ENCODE measurements at regions not wholly inside any gene's neighbourhood (a gene's known extent, or its start where the extent isn't known, plus 50 kb on each side); places are given as distances from the start of the nearest gene placed in this dataset.

DNA sequence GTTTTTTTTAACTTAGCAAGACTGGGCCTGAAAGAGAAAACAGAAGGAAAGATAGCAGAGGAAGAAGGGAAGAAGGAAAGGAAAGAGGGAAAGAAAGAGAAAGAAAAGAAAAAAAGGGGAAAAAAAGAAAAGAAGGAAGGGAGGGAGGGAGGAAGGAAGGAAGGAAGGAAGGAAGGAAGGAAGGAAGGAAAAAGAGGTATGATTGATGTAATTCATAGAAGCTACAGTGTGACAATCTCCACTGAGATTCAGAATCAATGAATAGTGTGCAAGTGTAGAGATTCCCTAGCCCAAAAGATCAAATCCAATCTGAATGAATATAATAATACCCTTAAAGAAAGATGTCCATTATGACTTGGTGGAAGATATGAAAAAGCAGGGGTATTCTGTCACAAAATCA is 126.9 kb upstream of the DNAJC10 start:
- DNase-seq (ENCODE audit: low spot score) (no peak), ATAC-seq (no peak)
- no peaks in the 10 kb centered on the region for H3F3A ChIP-seq (replicated peaks; ENCODE audit: low read depth)
- peaks cover 37% of the 10 kb centered on the region for H3K4me1 ChIP-seq (ENCODE audit: insufficient read depth)
- no peak overlapping the region for H2AFZ ChIP-seq
- no peak for TF ChIP-seq POLR2AphosphoS5 (IDR thresholded peaks at IDR 0.05; ENCODE audit: low read depth)
- TF ChIP-seq JUNB (IDR thresholded peaks at IDR 0.05; ENCODE audit: unreplicated experiment), result no peak
- TF ChIP-seq, protein P1, sequence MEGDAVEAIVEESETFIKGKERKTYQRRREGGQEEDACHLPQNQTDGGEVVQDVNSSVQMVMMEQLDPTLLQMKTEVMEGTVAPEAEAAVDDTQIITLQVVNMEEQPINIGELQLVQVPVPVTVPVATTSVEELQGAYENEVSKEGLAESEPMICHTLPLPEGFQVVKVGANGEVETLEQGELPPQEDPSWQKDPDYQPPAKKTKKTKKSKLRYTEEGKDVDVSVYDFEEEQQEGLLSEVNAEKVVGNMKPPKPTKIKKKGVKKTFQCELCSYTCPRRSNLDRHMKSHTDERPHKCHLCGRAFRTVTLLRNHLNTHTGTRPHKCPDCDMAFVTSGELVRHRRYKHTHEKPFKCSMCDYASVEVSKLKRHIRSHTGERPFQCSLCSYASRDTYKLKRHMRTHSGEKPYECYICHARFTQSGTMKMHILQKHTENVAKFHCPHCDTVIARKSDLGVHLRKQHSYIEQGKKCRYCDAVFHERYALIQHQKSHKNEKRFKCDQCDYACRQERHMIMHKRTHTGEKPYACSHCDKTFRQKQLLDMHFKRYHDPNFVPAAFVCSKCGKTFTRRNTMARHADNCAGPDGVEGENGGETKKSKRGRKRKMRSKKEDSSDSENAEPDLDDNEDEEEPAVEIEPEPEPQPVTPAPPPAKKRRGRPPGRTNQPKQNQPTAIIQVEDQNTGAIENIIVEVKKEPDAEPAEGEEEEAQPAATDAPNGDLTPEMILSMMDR (conservative IDR thresholded peaks at IDR 0.05; ENCODE audit: low read depth in 2 of 2), result no peak
- TF ChIP-seq, protein P2, sequence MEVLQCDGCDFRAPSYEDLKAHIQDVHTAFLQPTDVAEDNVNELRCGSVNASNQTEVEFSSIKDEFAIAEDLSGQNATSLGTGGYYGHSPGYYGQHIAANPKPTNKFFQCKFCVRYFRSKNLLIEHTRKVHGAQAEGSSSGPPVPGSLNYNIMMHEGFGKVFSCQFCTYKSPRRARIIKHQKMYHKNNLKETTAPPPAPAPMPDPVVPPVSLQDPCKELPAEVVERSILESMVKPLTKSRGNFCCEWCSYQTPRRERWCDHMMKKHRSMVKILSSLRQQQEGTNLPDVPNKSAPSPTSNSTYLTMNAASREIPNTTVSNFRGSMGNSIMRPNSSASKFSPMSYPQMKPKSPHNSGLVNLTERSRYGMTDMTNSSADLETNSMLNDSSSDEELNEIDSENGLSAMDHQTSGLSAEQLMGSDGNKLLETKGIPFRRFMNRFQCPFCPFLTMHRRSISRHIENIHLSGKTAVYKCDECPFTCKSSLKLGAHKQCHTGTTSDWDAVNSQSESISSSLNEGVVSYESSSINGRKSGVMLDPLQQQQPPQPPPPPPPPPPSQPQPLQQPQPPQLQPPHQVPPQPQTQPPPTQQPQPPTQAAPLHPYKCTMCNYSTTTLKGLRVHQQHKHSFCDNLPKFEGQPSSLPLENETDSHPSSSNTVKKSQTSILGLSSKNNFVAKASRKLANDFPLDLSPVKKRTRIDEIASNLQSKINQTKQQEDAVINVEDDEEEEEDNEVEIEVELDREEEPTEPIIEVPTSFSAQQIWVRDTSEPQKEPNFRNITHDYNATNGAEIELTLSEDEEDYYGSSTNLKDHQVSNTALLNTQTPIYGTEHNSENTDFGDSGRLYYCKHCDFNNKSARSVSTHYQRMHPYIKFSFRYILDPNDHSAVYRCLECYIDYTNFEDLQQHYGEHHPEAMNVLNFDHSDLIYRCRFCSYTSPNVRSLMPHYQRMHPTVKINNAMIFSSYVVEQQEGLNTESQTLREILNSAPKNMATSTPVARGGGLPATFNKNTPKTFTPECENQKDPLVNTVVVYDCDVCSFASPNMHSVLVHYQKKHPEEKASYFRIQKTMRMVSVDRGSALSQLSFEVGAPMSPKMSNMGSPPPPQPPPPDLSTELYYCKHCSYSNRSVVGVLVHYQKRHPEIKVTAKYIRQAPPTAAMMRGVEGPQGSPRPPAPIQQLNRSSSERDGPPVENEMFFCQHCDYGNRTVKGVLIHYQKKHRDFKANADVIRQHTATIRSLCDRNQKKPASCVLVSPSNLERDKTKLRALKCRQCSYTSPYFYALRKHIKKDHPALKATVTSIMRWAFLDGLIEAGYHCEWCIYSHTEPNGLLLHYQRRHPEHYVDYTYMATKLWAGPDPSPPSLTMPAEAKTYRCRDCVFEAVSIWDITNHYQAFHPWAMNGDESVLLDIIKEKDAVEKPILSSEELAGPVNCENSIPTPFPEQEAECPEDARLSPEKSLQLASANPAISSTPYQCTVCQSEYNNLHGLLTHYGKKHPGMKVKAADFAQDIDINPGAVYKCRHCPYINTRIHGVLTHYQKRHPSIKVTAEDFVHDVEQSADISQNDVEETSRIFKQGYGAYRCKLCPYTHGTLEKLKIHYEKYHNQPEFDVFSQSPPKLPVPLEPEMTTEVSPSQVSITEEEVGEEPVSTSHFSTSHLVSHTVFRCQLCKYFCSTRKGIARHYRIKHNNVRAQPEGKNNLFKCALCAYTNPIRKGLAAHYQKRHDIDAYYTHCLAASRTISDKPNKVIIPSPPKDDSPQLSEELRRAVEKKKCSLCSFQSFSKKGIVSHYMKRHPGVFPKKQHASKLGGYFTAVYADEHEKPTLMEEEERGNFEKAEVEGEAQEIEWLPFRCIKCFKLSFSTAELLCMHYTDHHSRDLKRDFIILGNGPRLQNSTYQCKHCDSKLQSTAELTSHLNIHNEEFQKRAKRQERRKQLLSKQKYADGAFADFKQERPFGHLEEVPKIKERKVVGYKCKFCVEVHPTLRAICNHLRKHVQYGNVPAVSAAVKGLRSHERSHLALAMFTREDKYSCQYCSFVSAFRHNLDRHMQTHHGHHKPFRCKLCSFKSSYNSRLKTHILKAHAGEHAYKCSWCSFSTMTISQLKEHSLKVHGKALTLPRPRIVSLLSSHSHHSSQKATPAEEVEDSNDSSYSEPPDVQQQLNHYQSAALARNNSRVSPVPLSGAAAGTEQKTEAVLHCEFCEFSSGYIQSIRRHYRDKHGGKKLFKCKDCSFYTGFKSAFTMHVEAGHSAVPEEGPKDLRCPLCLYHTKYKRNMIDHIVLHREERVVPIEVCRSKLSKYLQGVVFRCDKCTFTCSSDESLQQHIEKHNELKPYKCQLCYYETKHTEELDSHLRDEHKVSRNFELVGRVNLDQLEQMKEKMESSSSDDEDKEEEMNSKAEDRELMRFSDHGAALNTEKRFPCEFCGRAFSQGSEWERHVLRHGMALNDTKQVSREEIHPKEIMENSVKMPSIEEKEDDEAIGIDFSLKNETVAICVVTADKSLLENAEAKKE (CRISPR knock-in tag; IDR thresholded peaks at IDR 0.05), result no peak
- TF ChIP-seq, protein P3, sequence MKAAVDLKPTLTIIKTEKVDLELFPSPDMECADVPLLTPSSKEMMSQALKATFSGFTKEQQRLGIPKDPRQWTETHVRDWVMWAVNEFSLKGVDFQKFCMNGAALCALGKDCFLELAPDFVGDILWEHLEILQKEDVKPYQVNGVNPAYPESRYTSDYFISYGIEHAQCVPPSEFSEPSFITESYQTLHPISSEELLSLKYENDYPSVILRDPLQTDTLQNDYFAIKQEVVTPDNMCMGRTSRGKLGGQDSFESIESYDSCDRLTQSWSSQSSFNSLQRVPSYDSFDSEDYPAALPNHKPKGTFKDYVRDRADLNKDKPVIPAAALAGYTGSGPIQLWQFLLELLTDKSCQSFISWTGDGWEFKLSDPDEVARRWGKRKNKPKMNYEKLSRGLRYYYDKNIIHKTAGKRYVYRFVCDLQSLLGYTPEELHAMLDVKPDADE (IDR thresholded peaks at IDR 0.05), result no peak
- TF ChIP-seq, protein P4, sequence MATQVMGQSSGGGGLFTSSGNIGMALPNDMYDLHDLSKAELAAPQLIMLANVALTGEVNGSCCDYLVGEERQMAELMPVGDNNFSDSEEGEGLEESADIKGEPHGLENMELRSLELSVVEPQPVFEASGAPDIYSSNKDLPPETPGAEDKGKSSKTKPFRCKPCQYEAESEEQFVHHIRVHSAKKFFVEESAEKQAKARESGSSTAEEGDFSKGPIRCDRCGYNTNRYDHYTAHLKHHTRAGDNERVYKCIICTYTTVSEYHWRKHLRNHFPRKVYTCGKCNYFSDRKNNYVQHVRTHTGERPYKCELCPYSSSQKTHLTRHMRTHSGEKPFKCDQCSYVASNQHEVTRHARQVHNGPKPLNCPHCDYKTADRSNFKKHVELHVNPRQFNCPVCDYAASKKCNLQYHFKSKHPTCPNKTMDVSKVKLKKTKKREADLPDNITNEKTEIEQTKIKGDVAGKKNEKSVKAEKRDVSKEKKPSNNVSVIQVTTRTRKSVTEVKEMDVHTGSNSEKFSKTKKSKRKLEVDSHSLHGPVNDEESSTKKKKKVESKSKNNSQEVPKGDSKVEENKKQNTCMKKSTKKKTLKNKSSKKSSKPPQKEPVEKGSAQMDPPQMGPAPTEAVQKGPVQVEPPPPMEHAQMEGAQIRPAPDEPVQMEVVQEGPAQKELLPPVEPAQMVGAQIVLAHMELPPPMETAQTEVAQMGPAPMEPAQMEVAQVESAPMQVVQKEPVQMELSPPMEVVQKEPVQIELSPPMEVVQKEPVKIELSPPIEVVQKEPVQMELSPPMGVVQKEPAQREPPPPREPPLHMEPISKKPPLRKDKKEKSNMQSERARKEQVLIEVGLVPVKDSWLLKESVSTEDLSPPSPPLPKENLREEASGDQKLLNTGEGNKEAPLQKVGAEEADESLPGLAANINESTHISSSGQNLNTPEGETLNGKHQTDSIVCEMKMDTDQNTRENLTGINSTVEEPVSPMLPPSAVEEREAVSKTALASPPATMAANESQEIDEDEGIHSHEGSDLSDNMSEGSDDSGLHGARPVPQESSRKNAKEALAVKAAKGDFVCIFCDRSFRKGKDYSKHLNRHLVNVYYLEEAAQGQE (IDR thresholded peaks at IDR 0.05; ENCODE audit: unreplicated experiment), result no peak
- TF ChIP-seq EZH2phosphoT487 (IDR thresholded peaks at IDR 0.05; ENCODE audit: unreplicated experiment), result no peak
- no peak for TF ChIP-seq ZNF331 (CRISPR knock-in tag; IDR thresholded peaks at IDR 0.05; ENCODE audit: low read depth)
- no peak for TF ChIP-seq STAT1 (IDR thresholded peaks at IDR 0.05; ENCODE audit: unreplicated experiment)
- no peak for TF ChIP-seq CREB1 (CRISPR knock-in tag; IDR thresholded peaks at IDR 0.05; ENCODE audit: low read depth)
- no peak for TF ChIP-seq ZNF114 (CRISPR knock-in tag; IDR thresholded peaks at IDR 0.05)
- no peak for TF ChIP-seq NANOG (IDR thresholded peaks at IDR 0.05; ENCODE audit: borderline replicate concordance)
- TF ChIP-seq EZH2 (IDR thresholded peaks at IDR 0.05; ENCODE audit: low read depth, unreplicated experiment), result no peak
- Mint-ChIP-seq H3K4me1 (peaks cover 49% of the 10 kb centered on the region), H3K36me3 (ENCODE audit: low read depth) (no peaks in the 10 kb centered on the region), H3K27ac (no peak overlapping the region), H3K4me3 (no peak overlapping the region), H3K27me3 (ENCODE audit: insufficient read depth, low read depth, poor library complexity) (no peaks in the 10 kb centered on the region), H3K9me3 (no peaks in the 10 kb centered on the region)
- no peak overlapping the region for H3K27ac ChIP-seq (ENCODE audit: low read depth)
- H3K36me3 ChIP-seq (ENCODE audit: insufficient read depth), result no peaks in the 10 kb centered on the region
- no peaks in the 10 kb centered on the region for H3K27me3 ChIP-seq (ENCODE audit: insufficient read depth)
- no peak overlapping the region for H3K4me2 ChIP-seq
- no peaks in the 10 kb centered on the region for H4K20me1 ChIP-seq (replicated peaks; ENCODE audit: insufficient read depth)
- no peak overlapping the region for H3K4me3 ChIP-seq
- H3K9me2 ChIP-seq (ENCODE audit: insufficient read depth), result no peaks in the 10 kb centered on the region
- no peaks in the 10 kb centered on the region for H3K79me2 ChIP-seq (replicated peaks; ENCODE audit: insufficient read depth)
